ENCODE measurements at regions not wholly inside any gene's neighbourhood (a gene's known extent, or its start where the extent isn't known, plus 50 kb on each side); places are given as distances from the start of the nearest gene placed in this dataset.
"Not testable (repeated sequence)": the region's sequence is repeated elsewhere in the genome, so short reads cannot be mapped to it uniquely, and the experiment has no call there.

DNA sequence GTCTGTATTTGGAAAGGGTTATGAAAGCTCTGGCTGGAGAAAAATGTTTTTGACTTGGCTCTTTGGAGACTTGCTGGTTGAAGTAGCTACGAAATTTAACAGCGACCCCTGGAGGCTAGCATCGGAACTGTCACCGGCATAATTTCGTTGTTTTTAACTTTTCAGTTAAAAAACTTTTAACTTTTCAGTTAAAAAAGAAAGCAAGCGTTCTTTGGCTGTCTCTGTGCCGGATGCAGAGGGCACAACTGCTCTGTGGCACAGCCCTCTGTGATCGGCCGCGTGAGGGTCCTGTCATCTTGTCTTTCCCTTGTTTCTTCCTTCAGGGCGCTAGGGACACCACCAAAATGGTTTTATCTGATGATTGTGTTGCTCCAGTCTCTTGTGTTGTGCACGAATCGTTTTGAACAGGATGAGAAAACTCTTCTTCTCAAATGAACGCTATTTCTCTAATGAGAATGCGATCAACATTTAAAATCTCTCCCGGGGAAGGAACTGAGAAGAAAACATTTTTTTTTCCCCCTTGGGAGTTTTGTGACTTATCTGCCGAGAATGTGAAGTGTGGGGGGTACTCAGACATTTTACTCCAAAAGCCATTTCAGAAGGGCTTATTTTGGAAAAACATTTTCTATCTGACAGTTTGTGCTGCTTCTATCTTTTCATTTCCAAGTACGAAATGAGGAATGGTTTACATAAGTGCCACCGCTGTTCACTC is 57.1 kb downstream of the ADCYAP1 start:
- ATAC-seq (no peak), DNase-seq (peak; percentile 54)

GRCh38 chr18:963276-963675 is 58.6 kb downstream of the ADCYAP1 start:
- no peak for DNase-seq
- no peak for ATAC-seq

DNA sequence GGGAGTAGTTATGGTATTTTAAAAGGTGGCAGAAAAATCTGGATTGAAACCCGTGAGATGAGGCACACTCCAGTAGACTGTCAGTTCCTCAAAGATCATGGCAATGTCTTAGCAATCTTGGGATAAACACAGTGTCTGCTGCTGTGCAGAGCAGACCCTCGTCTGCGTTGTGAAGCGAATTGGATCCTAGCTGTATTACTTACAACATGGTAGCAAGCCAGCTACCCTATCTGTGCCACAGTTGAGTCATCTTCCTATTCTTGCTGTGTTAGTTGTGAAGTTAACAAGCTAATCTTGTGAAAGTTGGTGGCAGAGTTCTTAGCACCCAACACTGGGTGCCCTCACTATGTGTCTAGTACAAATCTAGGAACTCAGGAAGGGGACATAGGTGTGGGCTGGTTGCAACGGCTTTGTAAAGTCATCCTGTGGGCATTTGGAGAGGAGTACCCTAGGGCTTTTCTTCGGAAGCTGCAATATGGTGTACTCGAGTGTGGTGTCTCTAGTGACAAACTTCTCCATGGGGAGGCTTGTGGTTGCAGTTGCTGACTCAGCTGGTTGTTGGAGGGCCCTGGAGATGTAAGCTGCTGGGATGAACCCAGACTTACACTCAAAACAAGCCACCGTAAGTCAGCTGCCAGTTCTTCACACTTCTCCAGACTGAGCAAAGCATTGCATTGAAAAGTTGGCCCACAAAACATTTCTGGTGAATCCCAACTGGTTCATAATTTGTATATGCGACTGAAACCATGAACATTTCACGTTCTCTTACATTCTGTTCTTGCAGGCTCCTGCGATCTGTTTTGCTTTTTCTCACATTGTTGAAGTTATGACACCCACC is 61.5 kb downstream of the ADCYAP1 start:
- ATAC-seq (no peak), DNase-seq (no peak)

DNA sequence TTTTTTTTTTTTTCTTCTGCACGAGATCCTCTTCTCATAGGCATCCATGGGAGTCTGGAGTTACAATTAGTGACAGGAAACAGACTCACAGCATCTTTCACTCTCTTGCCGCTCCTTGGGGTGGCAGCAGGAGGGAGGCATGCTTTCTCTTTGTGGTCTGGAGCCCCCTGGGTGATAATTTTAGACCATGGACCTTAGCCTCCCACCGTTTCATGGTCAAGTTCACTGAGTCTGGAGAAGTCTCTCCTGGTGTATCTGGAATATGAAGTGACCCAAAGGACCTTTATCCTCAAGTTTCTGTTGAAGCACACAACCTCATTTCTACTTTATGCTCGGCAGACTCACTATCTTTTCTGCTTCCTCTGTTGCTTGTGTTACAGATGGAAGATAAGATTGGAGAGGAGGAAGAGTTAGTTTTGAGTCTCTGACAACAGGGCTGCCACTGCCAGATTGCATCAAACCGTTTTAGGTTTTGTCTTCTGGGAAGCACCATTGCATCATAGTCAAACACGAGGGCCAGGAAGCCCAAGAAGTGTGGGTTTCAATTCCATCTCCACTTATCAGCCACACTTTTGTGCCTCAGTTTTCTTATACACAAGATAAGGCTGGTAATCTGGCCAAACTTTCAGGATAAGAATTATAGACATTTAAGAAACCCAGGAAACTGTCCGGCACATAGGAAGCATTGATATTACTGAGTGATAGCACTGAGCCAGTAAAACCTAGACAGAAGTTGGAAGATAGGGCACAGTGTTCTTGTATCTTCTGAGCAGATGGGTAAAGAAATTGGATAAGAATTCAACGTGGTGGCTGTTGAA is 62.3 kb downstream of the ADCYAP1 start:
- no peak for DNase-seq
- no peak for ATAC-seq

GRCh38 chr18:968910-969309 is 64.2 kb downstream of the ADCYAP1 start:
- not testable (repeated sequence) for ATAC-seq, DNase-seq

DNA sequence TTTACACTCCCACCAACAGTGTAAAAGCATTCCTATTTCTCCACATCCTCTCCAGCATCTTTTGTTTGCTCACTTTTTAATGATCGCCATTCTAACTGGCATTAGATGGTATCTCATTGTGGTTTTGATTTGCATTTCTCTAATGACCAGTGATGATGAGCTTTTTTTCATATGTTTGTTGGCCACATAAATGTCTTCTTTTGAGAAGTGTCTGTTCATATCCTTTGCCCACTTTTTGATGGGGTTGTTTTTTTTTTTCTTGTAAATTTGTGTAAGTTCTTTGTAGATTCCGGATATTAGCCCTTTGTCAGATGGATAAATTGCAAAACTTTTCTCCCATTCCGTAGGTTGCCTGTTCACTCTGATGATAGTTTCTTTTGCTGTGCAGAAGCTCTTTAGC is 64.6 kb downstream of the ADCYAP1 start:
- not testable (repeated sequence) for ATAC-seq, DNase-seq

DNA sequence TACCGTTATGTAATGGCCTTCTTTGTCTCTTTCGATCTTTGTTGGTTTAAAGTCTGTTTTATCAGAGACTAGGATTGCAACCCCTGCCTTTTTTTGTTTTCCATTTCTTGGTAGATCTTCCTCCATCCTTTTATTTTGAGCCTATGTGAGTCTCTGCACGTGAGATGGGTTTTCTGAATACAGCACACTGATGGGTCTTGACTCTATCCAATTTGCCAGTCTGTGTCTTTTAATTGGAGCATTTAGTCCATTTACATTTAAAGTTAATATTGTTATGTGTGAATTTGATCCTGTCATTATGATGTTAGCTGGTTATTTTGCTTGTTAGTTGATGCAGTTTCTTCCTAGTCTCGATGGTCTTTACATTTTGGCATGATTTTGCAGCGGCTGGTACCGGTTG is 69.9 kb downstream of the ADCYAP1 start:
- DNase-seq, ATAC-seq: not testable (repeated sequence)

DNA sequence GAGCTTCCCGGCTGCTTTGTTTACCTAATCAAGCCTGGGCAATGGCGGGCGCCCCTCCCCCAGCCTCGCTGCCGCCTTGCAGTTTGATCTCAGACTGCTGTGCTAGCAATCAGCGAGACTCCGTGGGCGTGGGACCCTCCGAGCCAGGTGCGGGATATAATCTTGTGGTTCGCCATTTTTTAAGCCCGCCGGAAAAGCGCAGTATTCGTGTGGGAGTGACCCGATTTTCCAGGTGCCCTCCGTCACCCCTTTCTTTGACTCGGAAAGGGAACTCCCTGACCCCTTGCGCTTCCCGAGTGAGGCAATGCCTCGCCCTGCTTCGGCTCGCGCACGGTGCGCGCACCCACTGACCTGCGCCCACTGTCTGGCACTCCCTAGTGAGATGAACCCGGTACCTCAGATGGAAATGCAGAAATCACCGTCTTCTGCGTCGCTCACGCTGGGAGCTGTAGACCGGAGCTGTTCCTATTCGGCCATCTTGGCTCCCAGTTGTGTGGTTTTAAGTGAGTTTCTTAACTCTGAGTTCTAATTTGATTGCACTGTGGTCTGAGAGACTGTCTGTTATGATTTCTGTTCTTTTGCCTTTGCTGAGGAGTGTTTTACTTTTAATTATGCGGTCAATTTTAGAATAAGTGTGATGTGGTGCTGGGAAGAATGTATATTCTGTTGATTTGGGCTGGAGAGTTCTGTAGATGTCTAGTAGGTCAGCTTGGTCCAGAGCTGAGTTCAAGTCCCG is 71.9 kb downstream of the ADCYAP1 start:
- not testable (repeated sequence) for ATAC-seq

GRCh38 chr18:977327-977726 is 72.7 kb downstream of the ADCYAP1 start:
- ATAC-seq, DNase-seq: not testable (repeated sequence)

More for the DNA sequence above, 71.9 kb downstream of the ADCYAP1 start:
- DNase-seq, result not testable (repeated sequence)

DNA sequence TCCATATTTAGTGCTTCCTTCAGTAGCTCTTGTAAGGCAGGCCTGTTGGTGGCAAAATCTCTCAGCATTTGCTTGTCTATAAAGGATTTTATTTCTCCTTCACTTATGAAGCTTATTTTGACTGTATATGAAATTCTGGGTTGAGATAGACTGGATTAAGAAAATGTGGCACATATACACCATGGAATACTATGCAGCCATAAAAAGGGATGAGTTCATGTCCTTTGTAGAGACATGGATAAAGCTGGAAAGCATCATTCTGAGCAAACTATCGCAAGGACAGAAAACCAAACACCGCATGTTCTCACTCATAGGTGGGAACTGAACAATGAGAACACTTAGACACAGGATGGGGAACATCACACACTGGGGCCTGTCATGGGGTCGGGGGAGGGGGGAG is 73.1 kb downstream of the ADCYAP1 start:
- ATAC-seq, result not testable (repeated sequence)

DNA sequence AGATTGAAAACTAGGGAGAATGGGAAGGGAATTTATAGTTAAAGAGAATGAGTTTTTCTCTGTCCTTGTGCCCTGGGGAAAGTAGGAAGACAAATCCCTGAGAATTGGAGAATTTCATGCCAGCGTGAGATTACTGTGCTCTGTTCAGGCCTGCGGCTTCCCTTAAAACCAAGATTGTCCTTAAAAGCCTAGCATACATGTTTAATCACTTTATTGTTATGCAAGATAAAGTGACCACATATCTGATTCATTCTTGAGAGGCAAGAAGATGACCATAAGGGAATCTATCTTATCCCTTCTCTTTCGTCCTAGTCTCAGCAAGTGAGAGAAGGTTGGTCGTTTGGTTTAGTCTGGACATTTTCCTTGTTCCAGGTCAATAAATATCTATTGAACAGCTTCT is 75.9 kb downstream of the ADCYAP1 start:
- ATAC-seq (no peak), DNase-seq (no peak)

More for the DNA sequence above, 73.1 kb downstream of the ADCYAP1 start:
- not testable (repeated sequence) for DNase-seq

DNA sequence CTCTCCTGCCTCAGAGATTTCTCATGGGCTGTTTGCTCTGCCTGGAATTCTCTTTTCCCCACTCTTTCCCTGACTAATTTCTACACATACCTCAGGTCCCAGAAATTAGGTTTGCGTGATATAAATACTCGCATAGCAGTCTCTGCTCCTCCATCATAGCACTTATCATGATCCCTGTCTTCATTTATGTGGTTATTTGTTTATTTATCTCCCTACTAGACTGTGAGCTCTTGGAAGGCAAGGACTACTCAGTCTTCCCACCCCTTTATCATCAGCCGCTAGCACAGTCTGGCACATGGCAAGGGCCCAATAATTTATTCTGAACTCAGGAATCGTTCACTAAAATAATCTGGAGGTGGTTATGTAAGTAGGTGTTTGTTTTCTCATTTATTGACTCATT is 79.3 kb downstream of the ADCYAP1 start:
- DNase-seq (no peak), ATAC-seq (no peak)

DNA sequence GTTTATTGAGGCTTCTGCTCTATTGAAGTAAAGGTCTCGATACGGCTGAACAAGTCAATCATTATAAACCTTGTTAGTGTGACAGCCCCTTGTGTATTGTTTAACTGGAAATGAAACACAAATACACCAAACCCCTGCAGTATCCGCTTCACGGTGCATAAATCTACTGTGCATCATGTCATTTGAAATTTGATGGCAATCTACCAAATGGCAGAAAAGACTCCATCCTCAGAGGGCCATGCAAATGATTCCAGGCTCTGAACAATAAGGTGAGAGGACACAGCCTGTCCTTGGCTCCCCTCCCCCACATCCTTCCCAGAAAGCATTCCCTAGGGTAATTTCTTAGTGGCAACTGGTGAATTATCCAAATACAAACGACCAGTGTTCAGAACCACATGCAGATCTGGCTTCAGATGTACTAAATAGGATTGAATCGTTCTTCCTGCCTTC is 80.6 kb downstream of the ADCYAP1 start:
- no peak for DNase-seq
- no peak for ATAC-seq

GRCh38 chr18:986051-986450 is 81.4 kb downstream of the ADCYAP1 start:
- ATAC-seq, result no peak
- DNase-seq, result no peak

GRCh38 chr18:986552-986951 is 81.9 kb downstream of the ADCYAP1 start:
- DNase-seq (no peak), ATAC-seq (no peak)

GRCh38 chr18:987325-988186 is 82.9 kb downstream of the ADCYAP1 start:
- DNase-seq (no peak), ATAC-seq (no peak)

GRCh38 chr18:989425-989824 is 84.8 kb downstream of the ADCYAP1 start:
- ATAC-seq, result no peak
- no peak for DNase-seq

GRCh38 chr18:990197-990596 is 85.5 kb downstream of the ADCYAP1 start:
- DNase-seq (no peak), ATAC-seq (no peak)

- DNase-seq, result no peak
- ATAC-seq, result no peak
Measured at GRCh38 chr18:991441-991840, 86.8 kb downstream of the ADCYAP1 start.

- no peak for DNase-seq
- ATAC-seq, result no peak
Measured at GRCh38 chr18:993560-993959, 88.9 kb downstream of the ADCYAP1 start.

DNA sequence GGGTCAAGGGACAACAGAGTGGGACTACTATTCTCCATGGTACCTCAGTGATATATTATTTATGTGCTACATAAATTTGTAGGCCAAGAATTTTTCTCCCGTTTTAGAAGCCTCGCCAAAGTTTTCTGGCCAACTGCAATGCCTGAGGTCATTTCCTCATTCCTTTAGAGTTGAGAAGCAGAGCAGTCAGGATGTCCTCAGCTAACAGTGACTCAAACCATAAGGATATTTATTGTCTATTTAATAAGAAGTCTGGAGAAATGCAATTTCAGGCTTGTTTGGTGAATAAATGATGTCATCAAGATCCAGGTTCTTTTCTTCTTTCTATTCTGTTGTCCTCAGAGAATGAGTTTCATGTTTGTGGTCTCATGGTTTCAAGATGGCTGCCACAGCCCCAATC is 91.0 kb downstream of the ADCYAP1 start:
- DNase-seq, result no peak
- no peak for ATAC-seq

Data from stimulated activated naive CD8-positive, alpha-beta T cell treated with anti-CD3 and anti-CD28 coated beads, Interleukin-15, Interleukin-2, amounts not matched to agents 100 U/mL and 50 U/mL, for 24 hours (primary cell).